ENCODE measurements at regions not wholly inside any gene's neighbourhood (a gene's known extent, or its start where the extent isn't known, plus 50 kb on each side); places are given as distances from the start of the nearest gene placed in this dataset.
"Not testable (repeated sequence)": the region's sequence is repeated elsewhere in the genome, so short reads cannot be mapped to it uniquely, and the experiment has no call there.

DNA sequence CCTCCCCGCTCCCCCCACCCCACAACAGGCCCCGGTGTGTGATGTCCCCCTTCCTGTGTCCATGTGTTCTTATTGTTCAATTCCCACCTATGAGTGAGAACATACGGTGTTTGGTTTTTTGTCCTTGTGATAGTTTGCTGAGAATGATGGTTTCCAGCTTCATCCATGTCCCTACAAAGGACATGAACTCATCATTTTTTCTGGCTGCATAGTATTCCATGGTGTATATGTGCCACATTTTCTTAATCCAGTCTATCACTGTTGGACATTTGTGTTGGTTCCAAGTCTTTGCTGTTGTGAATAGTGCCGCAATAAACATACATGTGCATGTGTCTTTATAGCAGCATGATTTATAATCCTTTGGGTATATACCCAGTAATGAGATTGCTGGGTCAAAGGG lies 104.3 kb downstream of the MTPN start:
- H3K4me1 Mint-ChIP-seq; DNase-seq (ENCODE audit: low spot score); H3K27me3 Mint-ChIP-seq (ENCODE audit: insufficient read depth, low read depth, poor library complexity); H3K4me3 Mint-ChIP-seq; H3K27ac ChIP-seq (ENCODE audit: low read depth); ATAC-seq; H3F3A ChIP-seq (replicated peaks; ENCODE audit: low read depth); H3K79me2 ChIP-seq (replicated peaks; ENCODE audit: insufficient read depth); H3K4me2 ChIP-seq; H3K27me3 ChIP-seq (ENCODE audit: insufficient read depth); H3K9me3 Mint-ChIP-seq; H3K9me2 ChIP-seq (ENCODE audit: insufficient read depth); H3K27ac Mint-ChIP-seq; H3K36me3 Mint-ChIP-seq (ENCODE audit: low read depth); H3K4me1 ChIP-seq (ENCODE audit: insufficient read depth); H3K4me3 ChIP-seq; H4K20me1 ChIP-seq (replicated peaks; ENCODE audit: insufficient read depth); H2AFZ ChIP-seq; H3K36me3 ChIP-seq (ENCODE audit: insufficient read depth): not testable (repeated sequence)

DNA sequence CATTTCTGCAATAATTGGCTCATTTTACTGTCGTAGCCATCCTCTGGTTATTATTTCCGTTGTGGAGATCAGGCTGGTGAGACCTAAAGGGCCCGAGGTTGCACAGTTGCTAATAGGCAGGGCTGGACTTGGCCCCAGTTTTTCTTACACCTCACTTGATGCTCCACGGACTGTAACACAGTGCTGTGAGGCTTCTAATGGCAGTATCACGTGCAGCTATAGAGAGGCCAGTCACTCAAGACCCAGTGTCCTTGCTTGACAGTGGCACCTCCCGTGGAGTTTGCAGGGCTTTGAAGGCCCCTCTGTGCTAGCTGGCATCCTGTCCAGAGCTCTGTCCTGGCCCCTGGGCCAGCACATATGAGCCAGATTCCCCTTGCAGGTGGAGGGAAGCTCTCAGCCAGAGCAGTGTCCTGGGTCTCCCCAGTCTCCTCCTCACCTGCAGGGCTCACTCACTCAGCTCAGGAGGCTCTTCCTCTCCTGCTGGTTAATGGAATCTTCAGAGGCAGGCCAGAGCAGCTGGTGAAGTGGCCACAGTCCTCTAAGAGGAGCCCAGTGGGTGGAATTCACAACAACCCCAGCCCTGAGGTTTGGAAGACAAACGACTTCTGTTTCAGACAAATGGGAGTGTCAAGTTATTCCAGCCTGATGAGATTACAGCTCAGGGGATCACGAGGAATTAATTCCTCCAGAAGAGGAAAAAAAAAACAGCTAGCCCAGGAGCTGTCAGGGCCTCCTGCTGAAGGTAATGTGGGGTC lies 114.2 kb upstream of the FAM180A start:
- DNase-seq (ENCODE audit: low spot score) = no peak
- Mint-ChIP-seq H3K4me1 (peaks cover 7% of the 10 kb centered on the region; the same call in 2 of the 3 replicates), H3K27me3 (ENCODE audit: insufficient read depth, low read depth, poor library complexity) (peaks cover 4% of the 10 kb centered on the region), H3K9me3 (peaks cover 7% of the 10 kb centered on the region; the same call in 2 of the 3 replicates), H3K36me3 (ENCODE audit: low read depth) (peaks cover 3% of the 10 kb centered on the region; the same call in 1 of the 3 replicates), H3K27ac (no peak overlapping the region), H3K4me3 (no peak overlapping the region)
- H2AFZ ChIP-seq = no peak overlapping the region
- H3K36me3 ChIP-seq (ENCODE audit: insufficient read depth) = no peaks in the 10 kb centered on the region
- H3K9me2 ChIP-seq (ENCODE audit: insufficient read depth) = peaks cover 11% of the 10 kb centered on the region; the same call in 1 of the 2 replicates
- H4K20me1 ChIP-seq (replicated peaks; ENCODE audit: insufficient read depth) = no peaks in the 10 kb centered on the region
- H3K79me2 ChIP-seq (replicated peaks; ENCODE audit: insufficient read depth) = no peaks in the 10 kb centered on the region
- H3K27ac ChIP-seq (ENCODE audit: low read depth) = no peak overlapping the region
- no peak overlapping the region for H3K4me2 ChIP-seq
- H3K27me3 ChIP-seq (ENCODE audit: insufficient read depth) = no peaks in the 10 kb centered on the region
- ATAC-seq = peak; percentile 55; the same call in 2 of the 3 replicates
- no peaks in the 10 kb centered on the region for H3F3A ChIP-seq (replicated peaks; ENCODE audit: low read depth)
- no peaks in the 10 kb centered on the region for H3K4me1 ChIP-seq (ENCODE audit: insufficient read depth)
- no peak overlapping the region for H3K4me3 ChIP-seq
- no peak for TF ChIP-seq EZH2 (IDR thresholded peaks at IDR 0.05; ENCODE audit: low read depth, unreplicated experiment)
- TF ChIP-seq, protein P1, sequence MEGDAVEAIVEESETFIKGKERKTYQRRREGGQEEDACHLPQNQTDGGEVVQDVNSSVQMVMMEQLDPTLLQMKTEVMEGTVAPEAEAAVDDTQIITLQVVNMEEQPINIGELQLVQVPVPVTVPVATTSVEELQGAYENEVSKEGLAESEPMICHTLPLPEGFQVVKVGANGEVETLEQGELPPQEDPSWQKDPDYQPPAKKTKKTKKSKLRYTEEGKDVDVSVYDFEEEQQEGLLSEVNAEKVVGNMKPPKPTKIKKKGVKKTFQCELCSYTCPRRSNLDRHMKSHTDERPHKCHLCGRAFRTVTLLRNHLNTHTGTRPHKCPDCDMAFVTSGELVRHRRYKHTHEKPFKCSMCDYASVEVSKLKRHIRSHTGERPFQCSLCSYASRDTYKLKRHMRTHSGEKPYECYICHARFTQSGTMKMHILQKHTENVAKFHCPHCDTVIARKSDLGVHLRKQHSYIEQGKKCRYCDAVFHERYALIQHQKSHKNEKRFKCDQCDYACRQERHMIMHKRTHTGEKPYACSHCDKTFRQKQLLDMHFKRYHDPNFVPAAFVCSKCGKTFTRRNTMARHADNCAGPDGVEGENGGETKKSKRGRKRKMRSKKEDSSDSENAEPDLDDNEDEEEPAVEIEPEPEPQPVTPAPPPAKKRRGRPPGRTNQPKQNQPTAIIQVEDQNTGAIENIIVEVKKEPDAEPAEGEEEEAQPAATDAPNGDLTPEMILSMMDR (conservative IDR thresholded peaks at IDR 0.05; ENCODE audit: low read depth in 2 of 2) = no peak
- TF ChIP-seq POLR2AphosphoS5 (IDR thresholded peaks at IDR 0.05; ENCODE audit: low read depth) = no peak
- no peak for TF ChIP-seq EZH2phosphoT487 (IDR thresholded peaks at IDR 0.05; ENCODE audit: unreplicated experiment)
- TF ChIP-seq STAT1 (IDR thresholded peaks at IDR 0.05; ENCODE audit: unreplicated experiment) = no peak
- TF ChIP-seq ZNF114 (CRISPR knock-in tag; IDR thresholded peaks at IDR 0.05) = no peak
- TF ChIP-seq, protein P2, sequence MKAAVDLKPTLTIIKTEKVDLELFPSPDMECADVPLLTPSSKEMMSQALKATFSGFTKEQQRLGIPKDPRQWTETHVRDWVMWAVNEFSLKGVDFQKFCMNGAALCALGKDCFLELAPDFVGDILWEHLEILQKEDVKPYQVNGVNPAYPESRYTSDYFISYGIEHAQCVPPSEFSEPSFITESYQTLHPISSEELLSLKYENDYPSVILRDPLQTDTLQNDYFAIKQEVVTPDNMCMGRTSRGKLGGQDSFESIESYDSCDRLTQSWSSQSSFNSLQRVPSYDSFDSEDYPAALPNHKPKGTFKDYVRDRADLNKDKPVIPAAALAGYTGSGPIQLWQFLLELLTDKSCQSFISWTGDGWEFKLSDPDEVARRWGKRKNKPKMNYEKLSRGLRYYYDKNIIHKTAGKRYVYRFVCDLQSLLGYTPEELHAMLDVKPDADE (IDR thresholded peaks at IDR 0.05) = no peak
- TF ChIP-seq CREB1 (CRISPR knock-in tag; IDR thresholded peaks at IDR 0.05; ENCODE audit: low read depth) = no peak
- no peak for TF ChIP-seq ZNF331 (CRISPR knock-in tag; IDR thresholded peaks at IDR 0.05; ENCODE audit: low read depth)
- TF ChIP-seq NANOG (IDR thresholded peaks at IDR 0.05; ENCODE audit: borderline replicate concordance) = no peak
- TF ChIP-seq, protein P3, sequence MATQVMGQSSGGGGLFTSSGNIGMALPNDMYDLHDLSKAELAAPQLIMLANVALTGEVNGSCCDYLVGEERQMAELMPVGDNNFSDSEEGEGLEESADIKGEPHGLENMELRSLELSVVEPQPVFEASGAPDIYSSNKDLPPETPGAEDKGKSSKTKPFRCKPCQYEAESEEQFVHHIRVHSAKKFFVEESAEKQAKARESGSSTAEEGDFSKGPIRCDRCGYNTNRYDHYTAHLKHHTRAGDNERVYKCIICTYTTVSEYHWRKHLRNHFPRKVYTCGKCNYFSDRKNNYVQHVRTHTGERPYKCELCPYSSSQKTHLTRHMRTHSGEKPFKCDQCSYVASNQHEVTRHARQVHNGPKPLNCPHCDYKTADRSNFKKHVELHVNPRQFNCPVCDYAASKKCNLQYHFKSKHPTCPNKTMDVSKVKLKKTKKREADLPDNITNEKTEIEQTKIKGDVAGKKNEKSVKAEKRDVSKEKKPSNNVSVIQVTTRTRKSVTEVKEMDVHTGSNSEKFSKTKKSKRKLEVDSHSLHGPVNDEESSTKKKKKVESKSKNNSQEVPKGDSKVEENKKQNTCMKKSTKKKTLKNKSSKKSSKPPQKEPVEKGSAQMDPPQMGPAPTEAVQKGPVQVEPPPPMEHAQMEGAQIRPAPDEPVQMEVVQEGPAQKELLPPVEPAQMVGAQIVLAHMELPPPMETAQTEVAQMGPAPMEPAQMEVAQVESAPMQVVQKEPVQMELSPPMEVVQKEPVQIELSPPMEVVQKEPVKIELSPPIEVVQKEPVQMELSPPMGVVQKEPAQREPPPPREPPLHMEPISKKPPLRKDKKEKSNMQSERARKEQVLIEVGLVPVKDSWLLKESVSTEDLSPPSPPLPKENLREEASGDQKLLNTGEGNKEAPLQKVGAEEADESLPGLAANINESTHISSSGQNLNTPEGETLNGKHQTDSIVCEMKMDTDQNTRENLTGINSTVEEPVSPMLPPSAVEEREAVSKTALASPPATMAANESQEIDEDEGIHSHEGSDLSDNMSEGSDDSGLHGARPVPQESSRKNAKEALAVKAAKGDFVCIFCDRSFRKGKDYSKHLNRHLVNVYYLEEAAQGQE (IDR thresholded peaks at IDR 0.05; ENCODE audit: unreplicated experiment) = no peak
- no peak for TF ChIP-seq JUNB (IDR thresholded peaks at IDR 0.05; ENCODE audit: unreplicated experiment)

All from GM23338 (cell line).